PC-3 (cell line): ENCODE measurements at regions not wholly inside any gene's neighbourhood (a gene's known extent, or its start where the extent isn't known, plus 50 kb on each side); places are given as distances from the start of the nearest gene placed in this dataset.

Source experiments
- CTCF ChIP-seq: fragments of 300-600 bp; sonication (generic); conservative IDR thresholded peaks from 2 replicates; pipeline ENCODE4 v1.5.1; 2017; ENCODE audit warnings: antibody characterized with exemption, low read depth, mild to moderate bottlenecking, low read length
- EZH2phosphoT487 ChIP-seq: fragments of 300-600 bp; sonication (generic); IDR thresholded peaks from 2 replicates; pipeline ENCODE4 v1.6.1; 2018; ENCODE audit warnings: mild to moderate bottlenecking, antibody characterized with exemption, low read length, borderline replicate concordance

GRCh38 chr22:34001701-34002466 lies 81.6 kb upstream of the LARGE1 start:
- TF ChIP-seq CTCF (no peak), EZH2phosphoT487 (no peak)
